GM19023 (cell line): ENCODE measurements at regions not wholly inside any gene's neighbourhood (a gene's known extent, or its start where the extent isn't known, plus 50 kb on each side); places are given as distances from the start of the nearest gene placed in this dataset.
"Not testable (repeated sequence)": the region's sequence is repeated elsewhere in the genome, so short reads cannot be mapped to it uniquely, and the experiment has no call there.

Experiments
- ATAC-seq: cut with Tn5 transposase; IDR thresholded peaks from one replicate; pipeline ENCODE4 v1.9.1; 2021; ENCODE audit warnings: mild to moderate bottlenecking, moderate library complexity; ENCODE audit not compliant: unreplicated experiment

DNA sequence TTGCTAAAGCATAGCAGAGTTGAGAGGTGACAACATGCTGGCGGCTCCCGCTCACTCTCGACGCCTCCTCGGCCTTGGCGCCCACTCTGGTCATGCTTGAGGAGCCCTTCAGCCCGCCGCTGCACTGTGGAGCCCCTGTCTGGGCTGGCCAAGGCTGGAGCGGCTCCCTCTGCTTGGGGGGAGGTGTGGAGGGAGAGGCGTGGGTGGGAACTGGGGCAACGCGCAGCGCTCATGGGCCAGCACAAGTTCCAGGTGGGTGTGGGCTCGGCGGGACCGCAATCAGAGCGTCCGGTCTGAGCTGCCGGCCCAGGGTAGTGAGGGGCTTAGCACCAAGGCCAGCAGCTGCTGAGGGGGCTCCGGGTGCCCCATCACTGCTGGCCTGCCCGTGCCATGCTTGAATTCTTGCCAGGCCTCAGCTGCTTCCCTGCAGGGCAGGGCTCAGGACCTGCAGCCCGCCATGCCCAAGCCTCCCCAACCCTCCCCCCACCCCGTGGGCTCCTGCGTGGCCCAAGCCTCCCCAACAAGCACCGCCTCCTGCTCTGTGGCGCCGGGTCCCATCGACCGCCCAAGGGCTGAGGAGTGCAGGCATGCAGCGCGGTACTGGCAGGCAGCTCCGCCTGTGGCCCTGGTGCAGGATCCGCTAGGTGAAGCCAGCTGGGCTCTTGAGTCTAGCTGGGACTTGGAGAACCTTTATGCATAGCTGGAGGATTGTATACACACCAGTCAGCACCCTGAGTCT is 2052.8 kb upstream of the CELF4 start:
- no peak for ATAC-seq

DNA sequence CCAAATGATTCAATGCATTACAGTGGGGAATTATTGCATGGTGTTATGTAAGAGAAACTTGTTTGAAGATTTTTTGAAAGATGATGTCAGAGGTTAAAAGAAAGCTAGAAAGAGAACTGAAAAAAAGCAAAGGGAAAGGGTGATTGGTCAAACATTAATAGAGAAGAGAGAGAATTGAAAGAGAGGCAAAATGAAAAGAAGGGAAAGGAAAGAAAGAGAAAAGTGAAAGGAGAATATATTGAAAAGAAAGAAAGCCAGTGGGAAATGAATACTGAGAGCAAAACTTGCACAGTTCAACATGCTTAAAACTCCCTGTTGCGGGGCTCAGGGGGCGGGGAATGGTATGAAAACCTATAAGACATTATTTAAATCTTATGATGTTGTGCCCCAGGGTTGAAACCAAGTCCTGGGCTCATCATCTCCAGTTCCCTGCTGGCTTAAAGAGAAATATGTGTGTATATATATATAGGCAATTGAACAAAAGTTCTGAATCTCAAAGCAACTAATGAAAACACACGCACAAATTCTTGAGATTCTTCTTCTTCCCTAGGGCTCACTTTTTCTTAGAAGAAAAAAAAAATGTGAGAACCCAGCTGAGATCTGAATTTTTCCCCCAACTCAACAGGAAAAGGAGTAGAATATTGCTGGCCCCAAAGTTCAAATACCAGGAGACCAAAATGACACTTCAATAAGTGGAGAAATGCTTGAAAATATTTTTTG is 2045.9 kb upstream of the CELF4 start:
- ATAC-seq: no peak

- ATAC-seq: no peak
Measured at GRCh38 chr18:39607034-39607433, 2041.4 kb upstream of the CELF4 start.

DNA sequence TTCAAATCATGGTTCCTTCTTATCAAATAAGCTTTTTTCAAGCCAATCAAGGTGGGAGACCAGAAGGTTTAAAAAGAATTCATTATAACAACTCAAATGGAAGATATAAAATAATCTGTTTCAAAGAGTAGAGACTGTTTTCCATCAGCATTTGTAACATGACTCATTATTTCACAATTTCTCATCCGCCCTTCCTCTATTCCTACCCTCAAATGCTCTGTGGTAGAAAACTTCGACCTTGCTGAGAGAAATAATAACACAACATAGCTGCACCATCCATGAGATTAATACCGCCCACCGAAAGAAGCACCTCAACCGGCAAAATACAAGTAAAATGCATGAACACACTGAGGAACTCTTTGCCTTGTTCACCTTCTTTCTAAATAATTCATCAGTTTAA is 2039.2 kb upstream of the CELF4 start:
- ATAC-seq: no peak

DNA sequence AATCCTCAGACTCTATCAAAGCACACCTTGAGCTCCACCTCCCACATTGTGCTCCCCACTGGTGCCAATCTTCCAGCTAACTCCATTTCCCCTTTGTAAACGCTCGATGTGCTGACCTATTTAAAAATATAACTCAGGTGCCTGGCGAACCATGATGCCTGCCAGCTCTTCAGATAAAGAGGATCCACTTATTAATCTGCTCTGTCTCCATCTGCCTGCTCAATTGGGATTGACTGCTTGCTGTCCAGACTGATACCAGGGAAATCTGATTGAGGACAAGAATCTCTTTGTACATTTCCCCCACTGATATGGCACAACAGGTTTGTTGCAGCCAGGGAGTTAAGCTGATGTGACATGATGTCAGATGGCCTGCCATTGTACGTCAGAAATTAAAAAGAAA is 2036.5 kb upstream of the CELF4 start:
- ATAC-seq: no peak

- no peak for ATAC-seq
Measured at GRCh38 chr18:39600894-39601293, 2035.3 kb upstream of the CELF4 start.

DNA sequence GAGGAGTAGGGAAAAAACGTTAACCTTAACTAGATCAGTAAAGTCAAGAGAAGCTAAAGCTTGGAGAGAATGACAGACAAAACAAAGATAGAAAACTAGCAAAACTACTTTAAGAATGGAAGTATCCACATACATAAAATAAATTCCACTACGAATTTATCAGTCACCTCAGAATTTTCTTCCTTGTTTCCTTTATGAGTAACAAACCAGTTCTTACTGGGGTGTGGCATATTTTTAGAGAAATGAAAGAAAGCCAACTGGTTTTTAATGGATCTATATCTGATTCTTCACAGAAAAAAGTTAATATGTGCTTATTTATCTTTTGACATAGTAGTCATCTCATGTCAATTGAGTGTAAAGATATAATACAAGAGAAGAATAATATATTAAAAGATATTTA is 2033.7 kb upstream of the CELF4 start:
- no peak for ATAC-seq

GRCh38 chr18:39596891-39597290 is 2031.3 kb upstream of the CELF4 start:
- no peak for ATAC-seq

- ATAC-seq: no peak
Measured at GRCh38 chr18:39596221-39596620, 2030.6 kb upstream of the CELF4 start.

DNA sequence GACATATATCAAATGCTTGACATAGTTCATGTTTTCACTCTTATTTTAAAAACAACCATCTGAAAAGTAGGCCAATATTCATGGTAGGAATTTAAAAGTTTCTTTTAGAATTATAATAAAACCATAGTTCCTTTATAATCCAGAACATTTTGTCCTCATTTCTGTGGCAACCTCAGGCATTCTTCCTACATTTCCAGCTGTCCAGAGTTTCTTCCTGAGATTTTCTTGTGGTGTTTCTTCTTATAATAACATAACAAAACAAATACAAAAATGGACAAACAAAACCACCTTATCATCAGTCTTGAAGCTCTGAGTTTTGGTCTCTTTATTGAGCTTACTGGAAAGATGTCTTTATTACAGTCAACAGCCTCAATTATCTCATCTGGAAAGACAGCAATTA is 2028.6 kb upstream of the CELF4 start:
- no peak for ATAC-seq

GRCh38 chr18:39591649-39592048 is 2026.1 kb upstream of the CELF4 start:
- no peak for ATAC-seq

- no peak for ATAC-seq
Measured at GRCh38 chr18:39589496-39589895, 2023.9 kb upstream of the CELF4 start.

- no peak for ATAC-seq
Measured at GRCh38 chr18:39587586-39587985, 2022.0 kb upstream of the CELF4 start.

DNA sequence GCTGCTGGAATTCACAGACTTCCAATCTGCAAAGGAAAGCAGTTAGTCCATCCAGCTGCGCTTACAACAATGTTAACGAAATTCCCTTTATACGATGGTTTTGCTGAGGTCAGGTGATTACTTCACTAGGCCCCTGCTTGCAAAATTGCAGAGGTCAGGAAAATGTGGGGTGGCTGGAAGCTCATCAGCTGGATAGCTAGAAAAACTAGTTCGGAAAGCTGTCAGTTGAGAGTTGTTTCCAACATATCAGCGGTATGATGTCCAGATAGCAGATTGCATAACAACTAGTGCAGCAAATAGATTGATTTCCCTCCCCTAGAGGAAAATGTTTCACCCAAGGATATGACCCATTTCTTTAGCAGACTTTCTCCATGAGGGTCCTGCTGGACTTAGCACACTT is 2021.1 kb upstream of the CELF4 start:
- ATAC-seq: no peak

GRCh38 chr18:39574897-39575296 is 2009.3 kb upstream of the CELF4 start:
- ATAC-seq: no peak

GRCh38 chr18:39571511-39571910 is 2005.9 kb upstream of the CELF4 start:
- no peak for ATAC-seq

DNA sequence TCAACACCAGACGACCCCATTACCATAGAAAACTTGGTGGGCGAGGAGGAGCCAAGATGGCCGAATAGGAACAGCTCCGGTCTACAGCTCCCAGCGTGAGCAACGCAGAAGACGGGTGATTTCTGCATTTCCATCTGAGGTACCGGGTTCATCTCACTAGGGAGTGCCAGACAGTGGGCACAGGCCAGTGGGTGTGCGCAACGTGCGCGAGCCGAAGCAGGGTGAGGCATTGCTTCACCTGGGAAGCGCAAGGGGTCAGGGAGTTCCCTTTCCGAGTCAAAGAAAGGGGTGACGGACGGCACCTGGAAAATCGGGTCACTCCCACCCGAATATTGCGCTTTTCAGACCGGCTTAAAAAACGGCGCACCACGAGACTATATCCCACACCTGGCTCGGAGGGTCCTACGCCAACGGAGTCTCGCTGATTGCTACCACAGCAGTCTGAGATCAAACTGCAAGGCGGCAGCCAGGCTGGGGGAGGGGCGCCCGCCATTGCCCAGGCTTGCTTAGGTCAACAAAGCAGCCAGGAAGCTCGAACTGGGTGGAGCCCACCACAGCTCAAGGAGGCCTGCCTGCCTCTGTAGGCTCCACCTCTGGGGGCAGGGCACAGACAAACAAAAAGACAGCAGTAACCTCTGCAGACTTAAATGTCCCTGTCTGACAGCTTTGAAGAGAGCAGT is 2000.1 kb upstream of the CELF4 start:
- ATAC-seq: not testable (repeated sequence)

GRCh38 chr18:39564716-39565115 is 1999.1 kb upstream of the CELF4 start:
- ATAC-seq: no peak

- no peak for ATAC-seq
Measured at GRCh38 chr18:39561126-39561525, 1995.5 kb upstream of the CELF4 start.

- ATAC-seq: no peak
Measured at GRCh38 chr18:39558658-39559057, 1993.1 kb upstream of the CELF4 start.

DNA sequence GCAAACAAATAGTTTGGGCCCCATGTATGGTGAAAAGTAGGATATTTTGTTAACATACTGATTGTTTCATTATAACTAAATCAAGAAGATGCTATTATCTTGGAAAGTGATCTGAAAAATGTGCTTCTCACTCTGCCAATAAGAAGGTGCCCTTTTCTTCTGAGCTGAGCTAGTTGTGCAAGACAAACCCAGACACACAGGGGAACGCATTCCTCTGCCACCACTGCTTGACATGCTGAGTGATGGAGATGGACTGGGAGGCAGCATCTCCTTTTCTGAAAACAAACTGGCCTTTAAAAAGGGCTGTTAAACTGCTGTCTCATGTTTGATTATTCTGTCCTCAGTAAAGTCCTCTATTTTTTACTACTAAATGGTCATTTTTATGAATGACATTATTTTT is 1989.9 kb upstream of the CELF4 start:
- ATAC-seq: no peak

DNA sequence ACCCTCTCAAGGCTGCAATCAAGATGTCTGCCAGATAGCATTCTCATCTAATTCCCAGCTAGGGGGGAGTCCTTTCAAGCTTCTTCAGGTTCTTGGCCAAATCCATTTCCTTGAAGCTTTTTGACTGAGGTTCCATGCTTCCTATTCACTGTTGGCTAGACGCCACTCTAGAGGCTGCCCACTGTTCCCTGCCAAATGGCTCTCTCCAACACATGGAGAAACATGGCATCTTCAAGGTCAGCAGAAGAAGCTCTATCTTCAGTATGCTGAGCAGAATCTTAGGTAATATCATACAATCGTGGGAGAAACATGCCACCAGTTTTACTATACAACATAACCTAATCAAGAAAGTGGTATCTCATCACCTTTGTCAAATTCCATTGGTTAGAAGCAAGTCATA is 1985.1 kb upstream of the CELF4 start:
- ATAC-seq: no peak
